HepG2 (cell line): ENCODE measurements at regions not wholly inside any gene's neighbourhood (a gene's known extent, or its start where the extent isn't known, plus 50 kb on each side); places are given as distances from the start of the nearest gene placed in this dataset.

ENCODE experiments used
- ATAC-seq: fragments of 200-7000 bp; cut with Tn5 transposase; 3 replicates; pipeline ENCODE4 v1.9.1; 2020; ENCODE audit warnings: mild to moderate bottlenecking, moderate library complexity
- BruUV-seq: library from RNA; stranded (reverse); fragments of 400-500 nt; replicated peaks from 2 replicates; lab custom pipeline; 2021; lab: Mats Ljungman, UMichigan
- CTCF ChIA-PET: fragments of 300-600 bp; formaldehyde crosslinking; extraction: SDS; loops from one replicate; lab custom pipeline; 2021; ENCODE audit warnings: low total read pairs, inconsistent platforms, low intra/inter-chr PET ratio; lab: Yijun Ruan, JAX
- POLR2A ChIA-PET: fragments of 350-600 bp; sonication (Branson Sonifier 250); formaldehyde crosslinking; loops from one replicate; lab custom pipeline; 2020; ENCODE audit warnings: antibody characterized with exemption, inconsistent platforms; lab: Yijun Ruan, JAX
- DNase-seq: peaks from one replicate; pipeline ENCODE4 v3.0.0-alpha.2; 2015; ENCODE audit warnings: low spot score
- FAIRE-seq: peaks from 3 replicates; lab custom pipeline; 2011; peaks lifted over from hg19 to GRCh38; lab: Jason Lieb, UNC
- H2AFZ ChIP-seq: one replicate; pipeline ENCODE4 v1.6.1; 2011; ENCODE audit warnings: low read length, inconsistent platforms
- H3K27ac ChIP-seq: fragments of 300-600 bp; 3 replicates; pipeline ENCODE4 v1.8.0; 2011; ENCODE audit warnings: mixed run types, mild to moderate bottlenecking, mixed read lengths, low read length, inconsistent platforms; ENCODE audit not compliant: insufficient read depth; ENCODE audit errors: extremely low read length
- H3K27me3 ChIP-seq, 2 experiments: fragments of 200-600 bp in 1 of 2; 2 replicates in 1 of 2; 3 replicates in 1 of 2; pipeline versions ENCODE4 v1.6.0 to v1.8.0; 2011; ENCODE audit warnings: low read length in 2 of 2, mild to moderate bottlenecking in 2 of 2, moderate library complexity in 2 of 2, inconsistent platforms in 1 of 2; ENCODE audit not compliant: insufficient read depth in 2 of 2, control insufficient read depth in 1 of 2
- H3K36me3 ChIP-seq, 2 experiments: fragments of 200-600 bp in 1 of 2; replicated peaks in 1 of 2; 2 replicates in 1 of 2; 3 replicates in 1 of 2; pipeline versions ENCODE4 v1.5.1 to v1.8.0; 2011; ENCODE audit warnings: low read length in 2 of 2, inconsistent platforms in 1 of 2; ENCODE audit not compliant: insufficient read depth in 2 of 2, control insufficient read depth in 1 of 2
- H3K4me1 ChIP-seq: 2 replicates; pipeline ENCODE4 v1.5.1; 2012; ENCODE audit warnings: low read length, inconsistent platforms; ENCODE audit not compliant: insufficient read depth
- H3K4me2 ChIP-seq: 2 replicates; pipeline ENCODE4 v1.6.0; 2011; ENCODE audit warnings: low read depth, low read length, inconsistent platforms
- H3K4me3 ChIP-seq, 3 experiments: fragments of 200-600 bp in 1 of 3; sonication (generic), shearing (Covaris generic) in 1 of 3; replicated peaks in 1 of 3; 2 replicates each; pipeline ENCODE4 v1.5.1; 2011 to 2016; ENCODE audit warnings: low read length in 3 of 3, inconsistent platforms in 2 of 3, low read depth in 2 of 3, mild to moderate bottlenecking in 2 of 3, control low read depth in 1 of 3, mixed read lengths in 1 of 3; ENCODE audit not compliant: insufficient read depth in 1 of 3
- H3K79me2 ChIP-seq: one replicate; pipeline ENCODE4 v1.6.1; 2011; ENCODE audit warnings: low read length, inconsistent platforms; ENCODE audit not compliant: insufficient read depth
- H3K9ac ChIP-seq: 2 replicates; pipeline ENCODE4 v1.6.0; 2011; ENCODE audit warnings: mild to moderate bottlenecking, low read depth, low read length, inconsistent platforms; ENCODE audit not compliant: insufficient read depth
- H3K9me3 ChIP-seq: 2 replicates; pipeline ENCODE4 v1.5.1; 2012; ENCODE audit warnings: mild to moderate bottlenecking, low read length
- H4K20me1 ChIP-seq: 2 replicates; pipeline ENCODE4 v1.6.0; 2011; ENCODE audit warnings: inconsistent platforms, mild to moderate bottlenecking, low read length, moderate library complexity; ENCODE audit not compliant: insufficient read depth
- ATRX ChIP-seq: sonication (generic); formaldehyde crosslinking; IDR thresholded peaks from 2 replicates; pipeline ENCODE4 v1.4.0; 2020; ENCODE audit warnings: missing genetic modification reagents, borderline replicate concordance
- CENPT ChIP-seq: sonication (generic); formaldehyde crosslinking; IDR thresholded peaks from 2 replicates; pipeline ENCODE4 v1.8.0; 2022; ENCODE audit warnings: low read depth, mild to moderate bottlenecking, moderate library complexity, missing genetic modification reagents
- SRSF9 ChIP-seq: fragments of 200-400 bp; formaldehyde crosslinking; IDR thresholded peaks from 2 replicates; pipeline ENCODE4 v1.6.1; 2018; ENCODE audit warnings: borderline replicate concordance, mild to moderate bottlenecking, low read depth, low read length; ENCODE audit not compliant: insufficient read depth, poor library complexity, severe bottlenecking
- TFE3 ChIP-seq: IDR thresholded peaks from 2 replicates; pipeline ENCODE4 v1.6.1; 2016
- ZBTB7A ChIP-seq: sonication (generic); formaldehyde crosslinking; IDR thresholded peaks from 2 replicates; pipeline ENCODE4 v1.8.0; 2022; ENCODE audit warnings: mild to moderate bottlenecking, missing genetic modification reagents
- ZKSCAN5 ChIP-seq: sonication (generic); formaldehyde crosslinking; IDR thresholded peaks from 2 replicates; pipeline ENCODE4 v1.5.1; 2020; ENCODE audit warnings: mild to moderate bottlenecking, missing genetic modification reagents
- ZKSCAN8 ChIP-seq: IDR thresholded peaks from 2 replicates; pipeline ENCODE4 v1.6.1; 2016; ENCODE audit warnings: borderline replicate concordance, missing genetic modification reagents, missing compliant biosample characterization
- ZNF143 ChIP-seq: sonication (generic); formaldehyde crosslinking; IDR thresholded peaks from 2 replicates; pipeline ENCODE4 v1.4.0; 2020; ENCODE audit warnings: missing genetic modification reagents
- ZNF772 ChIP-seq: sonication (generic); formaldehyde crosslinking; IDR thresholded peaks from 2 replicates; pipeline ENCODE4 v1.5.0; 2020; ENCODE audit warnings: mild to moderate bottlenecking, missing genetic modification reagents
- ZNF878 ChIP-seq: sonication (generic); formaldehyde crosslinking; IDR thresholded peaks from 2 replicates; pipeline ENCODE4 v1.8.1; 2023; ENCODE audit warnings: mild to moderate bottlenecking, missing genetic modification reagents, moderate library complexity
- WGBS: methylation state at CpG from one replicate; pipeline ENCODE4 v1.1.6; 2017; ENCODE audit warnings: low lambda C conversion rate; 5-methylcytosine and 5-hydroxymethylcytosine counted together
- in situ Hi-C: cut with HindIII; loops from 2 replicates; pipeline ENCODE4 v1.10.0; 2017; ENCODE audit warnings: low pct_unique_long_range_greater_than_20kb; ENCODE audit not compliant: extremely low pct_ligation_motif_present
- intact Hi-C: fragments of 100-400 bp; cut with micrococcal nuclease; formaldehyde crosslinking; loops from one replicate; pipeline ENCODE4 v1.10.0; 2022; ENCODE audit not compliant: unreplicated experiment
- TF ChIP-seq, protein P1 (sequence below): sonication (generic); formaldehyde crosslinking; IDR thresholded peaks from 2 replicates; pipeline ENCODE4 v1.4.0; 2020; ENCODE audit warnings: mild to moderate bottlenecking, missing genetic modification reagents
- TF ChIP-seq, protein P2 (sequence below): sonication (generic); formaldehyde crosslinking; IDR thresholded peaks from 2 replicates; pipeline ENCODE4 v1.9.0; 2021; ENCODE audit warnings: missing genetic modification reagents, borderline replicate concordance

- ATAC-seq (no peak), FAIRE-seq (no peak), DNase-seq (no peak)
- H3K4me2 ChIP-seq: no peak overlapping the region
- POLR2A ChIA-PET: no interaction called here
- CTCF ChIA-PET: no interaction called here
- H3K79me2 ChIP-seq: no peaks in the 10 kb centered on the region
- H3K9ac ChIP-seq: no peak overlapping the region
- TF ChIP-seq, protein P1, sequence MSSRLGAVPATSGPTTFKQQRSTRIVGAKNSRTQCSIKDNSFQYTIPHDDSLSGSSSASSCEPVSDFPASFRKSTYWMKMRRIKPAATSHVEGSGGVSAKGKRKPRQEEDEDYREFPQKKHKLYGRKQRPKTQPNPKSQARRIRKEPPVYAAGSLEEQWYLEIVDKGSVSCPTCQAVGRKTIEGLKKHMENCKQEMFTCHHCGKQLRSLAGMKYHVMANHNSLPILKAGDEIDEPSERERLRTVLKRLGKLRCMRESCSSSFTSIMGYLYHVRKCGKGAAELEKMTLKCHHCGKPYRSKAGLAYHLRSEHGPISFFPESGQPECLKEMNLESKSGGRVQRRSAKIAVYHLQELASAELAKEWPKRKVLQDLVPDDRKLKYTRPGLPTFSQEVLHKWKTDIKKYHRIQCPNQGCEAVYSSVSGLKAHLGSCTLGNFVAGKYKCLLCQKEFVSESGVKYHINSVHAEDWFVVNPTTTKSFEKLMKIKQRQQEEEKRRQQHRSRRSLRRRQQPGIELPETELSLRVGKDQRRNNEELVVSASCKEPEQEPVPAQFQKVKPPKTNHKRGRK (CRISPR knock-in tag): no peak
- TF ChIP-seq ZKSCAN8 (CRISPR knock-in tag) (no peak), CENPT (CRISPR knock-in tag) (no peak), ZNF143 (no peak), ATRX (no peak), TFE3 (CRISPR knock-in tag) (no peak), SRSF9 (no peak), ZNF772 (no peak), ZNF878 (CRISPR knock-in tag) (no peak), ZBTB7A (no peak), ZKSCAN5 (no peak)
- TF ChIP-seq, protein P2, sequence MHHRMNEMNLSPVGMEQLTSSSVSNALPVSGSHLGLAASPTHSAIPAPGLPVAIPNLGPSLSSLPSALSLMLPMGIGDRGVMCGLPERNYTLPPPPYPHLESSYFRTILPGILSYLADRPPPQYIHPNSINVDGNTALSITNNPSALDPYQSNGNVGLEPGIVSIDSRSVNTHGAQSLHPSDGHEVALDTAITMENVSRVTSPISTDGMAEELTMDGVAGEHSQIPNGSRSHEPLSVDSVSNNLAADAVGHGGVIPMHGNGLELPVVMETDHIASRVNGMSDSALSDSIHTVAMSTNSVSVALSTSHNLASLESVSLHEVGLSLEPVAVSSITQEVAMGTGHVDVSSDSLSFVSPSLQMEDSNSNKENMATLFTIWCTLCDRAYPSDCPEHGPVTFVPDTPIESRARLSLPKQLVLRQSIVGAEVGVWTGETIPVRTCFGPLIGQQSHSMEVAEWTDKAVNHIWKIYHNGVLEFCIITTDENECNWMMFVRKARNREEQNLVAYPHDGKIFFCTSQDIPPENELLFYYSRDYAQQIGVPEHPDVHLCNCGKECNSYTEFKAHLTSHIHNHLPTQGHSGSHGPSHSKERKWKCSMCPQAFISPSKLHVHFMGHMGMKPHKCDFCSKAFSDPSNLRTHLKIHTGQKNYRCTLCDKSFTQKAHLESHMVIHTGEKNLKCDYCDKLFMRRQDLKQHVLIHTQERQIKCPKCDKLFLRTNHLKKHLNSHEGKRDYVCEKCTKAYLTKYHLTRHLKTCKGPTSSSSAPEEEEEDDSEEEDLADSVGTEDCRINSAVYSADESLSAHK (CRISPR knock-in tag): no peak
- intact Hi-C loops (no loop called here), in situ Hi-C loops (no loop called here)
- no peaks in the 10 kb centered on the region for H3K9me3 ChIP-seq
- no peak overlapping the region for H2AFZ ChIP-seq
- no TSS peak for BruUV-seq
- no peaks in the 10 kb centered on the region for H3K4me1 ChIP-seq
- no peaks in the 10 kb centered on the region for H4K20me1 ChIP-seq
- no peak overlapping the region for H3K4me3 ChIP-seq
- H3K27me3 ChIP-seq: no peaks in the 10 kb centered on the region
- H3K36me3 ChIP-seq: no peaks in the 10 kb centered on the region
- WGBS: 47% methylated on average over 2 of the region's 2 CpGs
- H3K27ac ChIP-seq: no peak overlapping the region
Measured at GRCh38 chr12:19848421-19848820, 409.1 kb downstream of the AEBP2 start.
